GM18505 (cell line): ENCODE measurements at regions not wholly inside any gene's neighbourhood (a gene's known extent, or its start where the extent isn't known, plus 50 kb on each side); places are given as distances from the start of the nearest gene placed in this dataset.
A peak's percentile ranks its signal among the peaks of the same experiment; 100 is the strongest.

Source experiments
- ATAC-seq: cut with Tn5 transposase; IDR thresholded peaks from one replicate; pipeline ENCODE4 v1.9.1; 2021; ENCODE audit not compliant: unreplicated experiment
- POLR2A ChIP-seq: IDR thresholded peaks from 4 replicates; pipeline ENCODE4 v1.6.1; 2011; ENCODE audit warnings: borderline replicate concordance; ENCODE audit not compliant: insufficient read depth, insufficient read length; ENCODE audit errors: extremely low read depth

GRCh38 chr12:24127919-24128721, 178.7 kb upstream of the SOX5 start:
- TF ChIP-seq POLR2A, result no peak
- peak; percentile 74 for ATAC-seq

DNA sequence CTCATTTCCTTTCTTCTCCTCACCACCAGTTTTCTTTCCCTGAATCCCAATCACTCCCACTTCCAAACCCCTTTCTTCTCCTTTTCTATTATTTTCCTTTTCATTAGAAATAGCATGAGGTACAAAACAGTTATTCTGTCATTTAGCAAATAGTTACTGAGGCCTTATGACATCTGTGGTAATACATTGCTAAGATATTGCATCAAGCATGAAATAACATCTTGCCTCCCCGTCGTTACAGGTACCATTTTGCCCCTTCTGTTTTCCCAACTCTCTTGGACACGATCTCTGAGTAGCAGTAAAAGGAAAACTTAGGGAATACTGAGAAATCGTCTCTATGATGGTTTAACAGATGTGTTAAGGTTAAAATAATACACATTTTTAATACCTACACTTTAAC, 175.8 kb upstream of the SOX5 start:
- ATAC-seq, result no peak
- no peak for TF ChIP-seq POLR2A

GRCh38 chr12:24121911-24122310, 172.4 kb upstream of the SOX5 start:
- no peak for TF ChIP-seq POLR2A
- ATAC-seq, result no peak

GRCh38 chr12:24118668-24119067, 169.2 kb upstream of the SOX5 start:
- no peak for ATAC-seq
- TF ChIP-seq POLR2A, result no peak

- no peak for TF ChIP-seq POLR2A
- ATAC-seq, result no peak
Observed at GRCh38 chr12:24116548-24116947, 167.1 kb upstream of the SOX5 start.

DNA sequence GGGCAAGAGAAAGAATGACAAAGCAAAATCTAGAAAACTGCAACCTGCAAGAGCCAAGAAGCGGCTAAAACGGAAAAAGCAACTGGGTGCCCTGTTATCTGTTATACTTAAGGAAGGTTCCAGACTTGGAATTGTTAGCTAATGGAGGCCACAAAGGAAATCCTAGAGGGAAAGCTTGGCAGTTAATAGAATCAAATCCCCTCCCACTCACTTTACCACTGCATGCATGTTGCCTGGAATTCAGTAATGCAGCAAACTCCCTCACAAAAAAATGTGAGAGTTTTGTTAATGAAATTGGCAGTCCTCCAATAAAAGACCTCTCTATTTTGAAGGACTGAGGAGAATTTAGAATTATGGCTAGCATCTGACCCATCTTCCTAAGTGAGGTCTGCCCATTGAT, 164.2 kb upstream of the SOX5 start:
- ATAC-seq, result no peak
- TF ChIP-seq POLR2A, result no peak

DNA sequence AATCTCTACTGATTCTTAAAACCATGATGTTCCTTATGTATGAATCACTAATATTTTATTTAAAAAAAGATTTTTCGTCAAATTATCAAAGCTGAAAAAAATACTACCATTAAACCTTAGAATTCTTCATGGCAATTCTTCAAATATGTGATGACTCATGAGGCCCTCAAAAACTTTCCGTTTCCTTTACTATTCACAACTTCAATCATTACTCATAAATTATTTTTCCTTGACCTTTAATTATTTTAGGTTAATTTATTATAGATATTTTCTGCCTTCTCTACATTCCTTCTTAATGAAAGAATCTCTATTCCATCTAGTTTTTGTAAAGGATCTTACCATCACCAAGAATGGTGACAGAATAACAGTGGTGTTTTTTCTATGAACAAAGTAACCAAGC, 162.1 kb upstream of the SOX5 start:
- no peak for ATAC-seq
- TF ChIP-seq POLR2A, result no peak

- no peak for TF ChIP-seq POLR2A
- no peak for ATAC-seq
Observed at GRCh38 chr12:24111086-24111485, 161.6 kb upstream of the SOX5 start.

GRCh38 chr12:24109381-24110039, 160.0 kb upstream of the SOX5 start:
- ATAC-seq, result peak; percentile 91
- no peak for TF ChIP-seq POLR2A

DNA sequence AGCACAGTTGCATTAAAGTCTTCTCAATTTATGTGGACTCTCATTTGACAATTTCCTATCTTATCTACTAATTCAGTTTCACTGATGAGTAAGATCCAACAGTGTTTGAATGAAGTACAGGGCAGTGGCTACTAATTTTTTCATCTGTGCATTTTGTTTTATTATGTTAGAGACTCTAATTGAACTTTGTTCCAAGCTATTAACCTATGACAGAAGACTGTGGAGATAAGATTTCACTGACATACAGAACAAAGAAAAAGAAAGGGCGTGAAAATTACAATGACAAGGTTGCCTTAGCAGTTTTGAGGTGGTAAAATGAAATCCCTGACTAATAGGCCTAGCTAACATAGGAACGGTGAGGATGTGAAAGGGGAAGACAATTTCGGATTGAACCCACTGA, 153.2 kb upstream of the SOX5 start:
- no peak for TF ChIP-seq POLR2A
- ATAC-seq, result no peak

GRCh38 chr12:24099576-24099975, 150.1 kb upstream of the SOX5 start:
- ATAC-seq, result no peak
- TF ChIP-seq POLR2A, result no peak

GRCh38 chr12:24095245-24095644, 145.8 kb upstream of the SOX5 start:
- TF ChIP-seq POLR2A, result no peak
- ATAC-seq, result no peak

GRCh38 chr12:24089510-24089890, 140.0 kb upstream of the SOX5 start:
- TF ChIP-seq POLR2A, result no peak
- ATAC-seq, result no peak
